ENCODE measurements at regions not wholly inside any gene's neighbourhood (a gene's known extent, or its start where the extent isn't known, plus 50 kb on each side); places are given as distances from the start of the nearest gene placed in this dataset.

GRCh38 chr7:46633200-46633599, 712.1 kb upstream of the IGFBP3 start:
- TF ChIP-seq, protein P1, sequence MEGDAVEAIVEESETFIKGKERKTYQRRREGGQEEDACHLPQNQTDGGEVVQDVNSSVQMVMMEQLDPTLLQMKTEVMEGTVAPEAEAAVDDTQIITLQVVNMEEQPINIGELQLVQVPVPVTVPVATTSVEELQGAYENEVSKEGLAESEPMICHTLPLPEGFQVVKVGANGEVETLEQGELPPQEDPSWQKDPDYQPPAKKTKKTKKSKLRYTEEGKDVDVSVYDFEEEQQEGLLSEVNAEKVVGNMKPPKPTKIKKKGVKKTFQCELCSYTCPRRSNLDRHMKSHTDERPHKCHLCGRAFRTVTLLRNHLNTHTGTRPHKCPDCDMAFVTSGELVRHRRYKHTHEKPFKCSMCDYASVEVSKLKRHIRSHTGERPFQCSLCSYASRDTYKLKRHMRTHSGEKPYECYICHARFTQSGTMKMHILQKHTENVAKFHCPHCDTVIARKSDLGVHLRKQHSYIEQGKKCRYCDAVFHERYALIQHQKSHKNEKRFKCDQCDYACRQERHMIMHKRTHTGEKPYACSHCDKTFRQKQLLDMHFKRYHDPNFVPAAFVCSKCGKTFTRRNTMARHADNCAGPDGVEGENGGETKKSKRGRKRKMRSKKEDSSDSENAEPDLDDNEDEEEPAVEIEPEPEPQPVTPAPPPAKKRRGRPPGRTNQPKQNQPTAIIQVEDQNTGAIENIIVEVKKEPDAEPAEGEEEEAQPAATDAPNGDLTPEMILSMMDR (IDR thresholded peaks at IDR 0.05; ENCODE audit: low read depth, low read length): no peak
- H3K4me3 ChIP-seq (replicated peaks in 1 of 2; ENCODE audit: low read depth in 2 of 2, low read length in 2 of 2): no peak overlapping the region
- DNase-seq (ENCODE audit: low read depth in 2 of 2): no peak

DNA sequence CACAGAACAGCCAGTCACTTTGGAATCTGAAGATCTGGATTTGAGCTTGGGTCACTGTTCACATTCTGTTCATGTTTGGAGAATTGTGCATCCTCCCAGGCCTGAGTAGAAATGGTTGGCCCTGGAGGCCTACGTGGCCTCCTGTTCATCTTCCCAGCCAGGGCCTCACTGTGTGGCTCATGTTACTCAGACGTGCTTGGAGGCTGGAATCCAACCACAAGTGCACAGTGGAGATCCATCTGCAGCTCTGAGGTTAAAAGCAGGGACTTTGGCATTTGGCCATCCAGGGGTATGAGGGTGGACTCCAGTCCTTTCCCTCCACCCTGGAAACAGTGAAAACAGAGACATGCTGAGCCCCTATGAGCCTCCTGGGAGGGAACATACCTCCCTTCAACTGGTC, 709.0 kb upstream of the IGFBP3 start:
- peak; percentile 8 to 29 for DNase-seq (ENCODE audit: low read depth in 2 of 2)
- TF ChIP-seq, protein P1 (IDR thresholded peaks at IDR 0.05; ENCODE audit: low read depth, low read length): no peak
- no peak overlapping the region for H3K4me3 ChIP-seq (replicated peaks in 1 of 2; ENCODE audit: low read depth in 2 of 2, low read length in 2 of 2)

DNA sequence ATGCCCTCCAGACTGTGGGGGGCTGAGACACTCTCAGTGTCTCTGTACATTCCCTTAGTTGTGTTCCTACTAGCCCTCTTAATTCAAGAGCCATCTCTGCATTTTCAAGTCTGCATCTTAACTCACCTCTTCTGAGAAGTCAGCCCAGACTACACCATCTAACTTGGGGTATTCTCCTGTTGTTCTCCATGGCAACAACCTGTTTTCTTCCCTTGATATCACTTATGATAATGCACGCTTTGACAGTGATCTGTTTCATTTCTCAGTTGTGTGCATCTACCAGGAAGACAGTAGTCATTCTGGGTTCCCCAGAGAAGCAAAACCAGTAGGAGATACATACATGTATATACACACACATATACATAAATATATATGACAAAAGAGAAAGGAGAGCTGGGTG, 707.3 kb upstream of the IGFBP3 start:
- no peak for DNase-seq (ENCODE audit: low read depth in 2 of 2)
- TF ChIP-seq, protein P1 (IDR thresholded peaks at IDR 0.05; ENCODE audit: low read depth, low read length): no peak
- H3K4me3 ChIP-seq (replicated peaks in 1 of 2; ENCODE audit: low read depth in 2 of 2, low read length in 2 of 2): no peak overlapping the region

DNA sequence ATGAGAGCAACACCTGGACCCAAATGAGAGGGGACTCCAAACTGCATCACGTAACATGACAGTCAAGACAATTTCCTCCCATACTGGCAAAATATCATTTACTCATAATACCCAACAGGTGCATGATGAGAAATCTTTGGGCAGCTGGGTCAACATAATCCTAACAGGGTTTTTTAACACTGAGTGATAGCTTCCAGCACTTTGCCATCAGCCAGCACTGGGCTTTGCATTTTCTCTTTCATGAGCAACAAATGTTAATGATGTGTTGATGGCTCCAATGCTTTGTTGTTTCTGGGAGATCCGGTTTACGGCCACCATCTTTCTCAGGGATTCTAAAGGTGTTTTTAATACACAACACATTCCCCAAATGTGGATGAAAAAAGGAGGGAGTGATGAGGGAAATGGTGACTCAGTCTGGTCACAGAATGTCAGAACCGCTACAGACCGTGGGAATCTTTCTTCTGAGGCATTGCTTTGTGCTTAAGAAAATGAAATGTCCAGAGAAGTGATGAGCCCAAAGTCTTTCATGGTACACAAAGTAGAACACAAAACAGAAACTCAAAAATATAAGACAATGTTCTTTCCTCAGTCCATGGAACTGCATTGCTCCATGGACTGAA, 705.7 kb upstream of the IGFBP3 start:
- DNase-seq (ENCODE audit: low read depth in 2 of 2): peak in 1 of 2 donors; percentile 27
- TF ChIP-seq, protein P1 (IDR thresholded peaks at IDR 0.05; ENCODE audit: low read depth, low read length): no peak
- H3K4me3 ChIP-seq (replicated peaks in 1 of 2; ENCODE audit: low read depth in 2 of 2, low read length in 2 of 2): no peak overlapping the region

- no peak overlapping the region for H3K4me3 ChIP-seq (replicated peaks in 1 of 2; ENCODE audit: low read depth in 2 of 2, low read length in 2 of 2)
- DNase-seq (ENCODE audit: low read depth in 2 of 2): no peak
- TF ChIP-seq, protein P1 (IDR thresholded peaks at IDR 0.05; ENCODE audit: low read depth, low read length): no peak
Measured at GRCh38 chr7:46626261-46626660, 705.2 kb upstream of the IGFBP3 start.

DNA sequence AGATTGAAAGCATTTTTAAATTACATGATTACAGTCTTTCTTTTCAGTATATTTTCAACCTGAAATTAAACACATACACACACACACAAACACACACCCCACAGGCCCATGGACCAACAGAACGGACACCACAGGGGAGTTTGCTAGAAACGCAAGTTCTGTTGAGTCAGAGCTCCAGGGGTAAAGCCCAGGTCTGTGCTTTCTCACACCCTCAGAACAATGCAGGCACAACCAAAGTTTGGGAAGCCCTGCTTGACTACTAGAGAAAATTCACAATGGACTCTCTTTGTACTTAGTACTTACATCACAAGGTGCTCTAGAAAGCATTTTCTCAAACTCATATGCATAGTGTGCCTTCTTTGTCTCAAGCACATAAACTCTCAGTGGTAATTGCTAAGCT, 704.0 kb upstream of the IGFBP3 start:
- DNase-seq (ENCODE audit: low read depth in 2 of 2): no peak
- H3K4me3 ChIP-seq (replicated peaks in 1 of 2; ENCODE audit: low read depth in 2 of 2, low read length in 2 of 2): no peak overlapping the region
- TF ChIP-seq, protein P1 (IDR thresholded peaks at IDR 0.05; ENCODE audit: low read depth, low read length): no peak

DNA sequence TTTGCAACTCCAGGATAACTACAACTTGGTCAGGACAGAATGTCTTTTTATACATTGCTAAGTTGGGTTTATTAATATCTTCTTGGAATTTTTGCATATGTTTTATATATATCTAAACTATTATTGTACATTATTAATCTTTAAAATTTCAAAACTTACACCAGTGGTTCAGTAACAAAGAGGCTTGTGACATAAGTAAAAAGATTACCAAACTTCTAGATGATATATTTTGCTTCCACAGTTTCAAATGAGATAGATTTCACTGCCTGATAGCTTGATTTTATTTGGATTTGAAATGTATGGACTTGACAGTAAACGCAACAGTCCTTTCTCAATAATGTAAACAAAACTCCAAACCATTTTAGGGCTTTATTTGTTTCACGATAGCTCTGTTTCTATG, 701.2 kb upstream of the IGFBP3 start:
- no peak for DNase-seq (ENCODE audit: low read depth in 2 of 2)
- H3K4me3 ChIP-seq (replicated peaks in 1 of 2; ENCODE audit: low read depth in 2 of 2, low read length in 2 of 2): no peak overlapping the region
- TF ChIP-seq, protein P1 (IDR thresholded peaks at IDR 0.05; ENCODE audit: low read depth, low read length): no peak
